ENCODE measurements at regions not wholly inside any gene's neighbourhood (a gene's known extent, or its start where the extent isn't known, plus 50 kb on each side); places are given as distances from the start of the nearest gene placed in this dataset.

DNA sequence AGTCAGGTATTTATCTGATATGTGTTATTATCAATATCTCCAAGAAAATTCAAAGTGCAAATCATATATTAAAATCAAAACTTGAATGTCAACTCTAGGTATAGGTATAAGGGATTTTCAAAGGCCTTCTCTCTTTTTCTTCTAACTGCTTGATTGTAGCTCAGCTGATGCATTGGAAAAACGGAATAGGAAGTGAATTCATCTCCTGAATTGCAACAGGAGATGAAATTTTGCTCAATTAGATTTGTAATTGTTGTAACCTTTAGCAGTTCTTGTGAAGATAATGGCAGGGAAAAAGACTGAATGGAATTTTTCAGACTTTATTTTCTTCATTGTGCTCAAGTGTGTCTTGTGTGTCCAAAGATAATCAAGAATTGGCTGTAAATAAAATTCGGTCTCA lies 190.2 kb upstream of the KCNJ16 start:
- DNase-seq (ENCODE audit: low spot score) (no peak), FAIRE-seq (no peak), ATAC-seq (no peak)
- Histone ChIP-seq H3K36me3 (replicated peaks in 1 of 2; ENCODE audit: control insufficient read depth in 1 of 2, insufficient read depth in 2 of 2, low read length in 2 of 2) (no peaks in the 10 kb centered on the region), H3K9ac (ENCODE audit: insufficient read depth, low read depth, low read length) (no peak overlapping the region), H3K4me3 (replicated peaks in 1 of 3; ENCODE audit: insufficient read depth in 1 of 3, low read depth in 2 of 3, low read length in 3 of 3) (no peak overlapping the region), H2AFZ (ENCODE audit: low read length) (no peak overlapping the region), H3K27ac (ENCODE audit: extremely low read length, insufficient read depth, low read length) (no peak overlapping the region), H4K20me1 (ENCODE audit: insufficient read depth, low read length) (no peaks in the 10 kb centered on the region), H3K27me3 (ENCODE audit: control insufficient read depth in 1 of 2, insufficient read depth in 2 of 2, low read length in 2 of 2) (no peaks in the 10 kb centered on the region), H3K9me3 (ENCODE audit: low read length) (peaks cover 89% of the 10 kb centered on the region), H3K4me2 (ENCODE audit: low read depth, low read length) (no peak overlapping the region), H3K4me1 (ENCODE audit: insufficient read depth, low read length) (no peaks in the 10 kb centered on the region), H3K79me2 (ENCODE audit: insufficient read depth, low read length) (no peaks in the 10 kb centered on the region)
- intact Hi-C loops (cut with micrococcal nuclease; ENCODE audit: unreplicated experiment) (no loop called here), in situ Hi-C loops (cut with HindIII; ENCODE audit: extremely low pct_ligation_motif_present, low pct_unique_long_range_greater_than_20kb) (loop anchor here (25.0 kb wide), 1 partner anchor 98 kb away; no protein-coding TSS in a partner anchor)
- WGBS (ENCODE audit: low lambda C conversion rate) = 2% methylated on average over 2 of the region's 2 CpGs
- ChIA-PET POLR2A (no interaction called here), CTCF (ENCODE audit: low intra/inter-chr PET ratio, low total read pairs) (no interaction called here)
- no peak for TF ChIP-seq MTA1 (CRISPR knock-in tag; IDR thresholded peaks at IDR 0.05; ENCODE audit: borderline replicate concordance)
- TF ChIP-seq, protein P1, sequence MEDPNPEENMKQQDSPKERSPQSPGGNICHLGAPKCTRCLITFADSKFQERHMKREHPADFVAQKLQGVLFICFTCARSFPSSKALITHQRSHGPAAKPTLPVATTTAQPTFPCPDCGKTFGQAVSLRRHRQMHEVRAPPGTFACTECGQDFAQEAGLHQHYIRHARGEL (CRISPR knock-in tag; IDR thresholded peaks at IDR 0.05) = no peak
- BruUV-seq (replicated peaks) = no TSS peak

- FAIRE-seq (no peak), DNase-seq (ENCODE audit: low spot score) (no peak), ATAC-seq (no peak)
- Histone ChIP-seq H3K36me3 (replicated peaks in 1 of 2; ENCODE audit: control insufficient read depth in 1 of 2, insufficient read depth in 2 of 2, low read length in 2 of 2) (no peaks in the 10 kb centered on the region), H3K4me1 (ENCODE audit: insufficient read depth, low read length) (no peaks in the 10 kb centered on the region), H3K4me2 (ENCODE audit: low read depth, low read length) (no peak overlapping the region), H3K9me3 (ENCODE audit: low read length) (peaks cover 92% of the 10 kb centered on the region), H3K79me2 (ENCODE audit: insufficient read depth, low read length) (no peaks in the 10 kb centered on the region), H4K20me1 (ENCODE audit: insufficient read depth, low read length) (no peaks in the 10 kb centered on the region), H2AFZ (ENCODE audit: low read length) (no peak overlapping the region), H3K27me3 (ENCODE audit: control insufficient read depth in 1 of 2, insufficient read depth in 2 of 2, low read length in 2 of 2) (no peaks in the 10 kb centered on the region), H3K4me3 (replicated peaks in 1 of 3; ENCODE audit: insufficient read depth in 1 of 3, low read depth in 2 of 3, low read length in 3 of 3) (no peak overlapping the region), H3K27ac (ENCODE audit: extremely low read length, insufficient read depth, low read length) (no peak overlapping the region), H3K9ac (ENCODE audit: insufficient read depth, low read depth, low read length) (no peak overlapping the region)
- no TSS peak for BruUV-seq (replicated peaks)
- TF ChIP-seq AGO1 (IDR thresholded peaks at IDR 0.05; ENCODE audit: low read depth, low read length, poor library complexity, severe bottlenecking) (no peak), FOSL1 (CRISPR knock-in tag; IDR thresholded peaks at IDR 0.05; ENCODE audit: borderline replicate concordance) (no peak), GABPB1 (CRISPR knock-in tag; IDR thresholded peaks at IDR 0.05) (no peak), THAP8 (CRISPR knock-in tag; IDR thresholded peaks at IDR 0.05; ENCODE audit: borderline replicate concordance) (no peak), RFX1 (IDR thresholded peaks at IDR 0.05) (no peak), EEA1 (CRISPR knock-in tag; IDR thresholded peaks at IDR 0.05; ENCODE audit: borderline replicate concordance) (no peak), ARNTL (CRISPR knock-in tag; IDR thresholded peaks at IDR 0.05) (no peak), ZNF136 (CRISPR knock-in tag; IDR thresholded peaks at IDR 0.05; ENCODE audit: low read depth) (no peak), ZSCAN25 (CRISPR knock-in tag; IDR thresholded peaks at IDR 0.05) (no peak), SMYD3 (CRISPR knock-in tag; IDR thresholded peaks at IDR 0.05) (no peak), ZNF678 (CRISPR knock-in tag; IDR thresholded peaks at IDR 0.05) (no peak), GATA4 (IDR thresholded peaks at IDR 0.05; ENCODE audit: borderline replicate concordance, low read depth) (no peak), MBNL3 (CRISPR knock-in tag; conservative IDR thresholded peaks at IDR 0.05) (no peak), BHLHE40 (IDR thresholded peaks at IDR 0.05; ENCODE audit: low read length) (no peak)
- WGBS (ENCODE audit: low lambda C conversion rate) = 22% methylated on average over 5 of the region's 5 CpGs
- ChIA-PET POLR2A (no interaction called here), CTCF (ENCODE audit: low intra/inter-chr PET ratio, low total read pairs) (no interaction called here)
- intact Hi-C loops (cut with micrococcal nuclease; ENCODE audit: unreplicated experiment) (no loop called here), in situ Hi-C loops (cut with HindIII; ENCODE audit: extremely low pct_ligation_motif_present, low pct_unique_long_range_greater_than_20kb) (loop anchor here (25.0 kb wide), 1 partner anchor 111 kb away; no protein-coding TSS in a partner anchor)
Observed at GRCh38 chr17:69898601-69899000, 176.4 kb upstream of the KCNJ16 start.

Measured in HepG2 (cell line).